ENCODE measurements at regions not wholly inside any gene's neighbourhood (a gene's known extent, or its start where the extent isn't known, plus 50 kb on each side); places are given as distances from the start of the nearest gene placed in this dataset.
"Not testable (repeated sequence)": the region's sequence is repeated elsewhere in the genome, so short reads cannot be mapped to it uniquely, and the experiment has no call there.

GRCh38 chr6:86256615-86257187 lies 614.0 kb upstream of the SYNCRIP start:
- no peak for DNase-seq (ENCODE audit: low spot score)

GRCh38 chr6:86255973-86256372 lies 613.3 kb upstream of the SYNCRIP start:
- no peak for DNase-seq (ENCODE audit: low spot score)

GRCh38 chr6:86251106-86251505 lies 608.4 kb upstream of the SYNCRIP start:
- DNase-seq (ENCODE audit: low spot score) = no peak

- DNase-seq (ENCODE audit: low spot score) = no peak
Measured at GRCh38 chr6:86217906-86218305, 575.2 kb upstream of the SYNCRIP start.

GRCh38 chr6:86215323-86215722 lies 572.6 kb upstream of the SYNCRIP start:
- DNase-seq (ENCODE audit: low spot score) = no peak

GRCh38 chr6:86205980-86206379 lies 563.3 kb upstream of the SYNCRIP start:
- DNase-seq (ENCODE audit: low spot score) = no peak

GRCh38 chr6:86203044-86203443 lies 560.4 kb upstream of the SYNCRIP start:
- no peak for DNase-seq (ENCODE audit: low spot score)

GRCh38 chr6:86193821-86194220 lies 551.1 kb upstream of the SYNCRIP start:
- no peak for DNase-seq (ENCODE audit: low spot score)

GRCh38 chr6:86192123-86192522 lies 549.4 kb upstream of the SYNCRIP start:
- no peak for DNase-seq (ENCODE audit: low spot score)

- DNase-seq (ENCODE audit: low spot score) = not testable (repeated sequence)
Measured at GRCh38 chr6:86175149-86175548, 532.5 kb upstream of the SYNCRIP start.

GRCh38 chr6:86154852-86155251 lies 512.2 kb upstream of the SYNCRIP start:
- DNase-seq (ENCODE audit: low spot score) = no peak

GRCh38 chr6:86153521-86153920 lies 510.8 kb upstream of the SYNCRIP start:
- DNase-seq (ENCODE audit: low spot score) = no peak

- no peak for DNase-seq (ENCODE audit: low spot score)
Measured at GRCh38 chr6:86152546-86152945, 509.9 kb upstream of the SYNCRIP start.

- DNase-seq (ENCODE audit: low spot score) = no peak
Measured at GRCh38 chr6:86148586-86148985, 505.9 kb upstream of the SYNCRIP start.

GRCh38 chr6:86147859-86148258 lies 505.2 kb upstream of the SYNCRIP start:
- no peak for DNase-seq (ENCODE audit: low spot score)

- DNase-seq (ENCODE audit: low spot score) = no peak
Measured at GRCh38 chr6:86147311-86147710, 504.6 kb upstream of the SYNCRIP start.

GRCh38 chr6:86146751-86147150 lies 504.1 kb upstream of the SYNCRIP start:
- not testable (repeated sequence) for DNase-seq (ENCODE audit: low spot score)

GRCh38 chr6:86142326-86142725 lies 499.6 kb upstream of the SYNCRIP start:
- DNase-seq (ENCODE audit: low spot score) = no peak

- no peak for DNase-seq (ENCODE audit: low spot score)
Measured at GRCh38 chr6:86128130-86128814, 485.6 kb upstream of the SYNCRIP start.

GRCh38 chr6:86122086-86122485 lies 479.4 kb upstream of the SYNCRIP start:
- DNase-seq (ENCODE audit: low spot score) = no peak

- no peak for DNase-seq (ENCODE audit: low spot score)
Measured at GRCh38 chr6:86118271-86118670, 475.6 kb upstream of the SYNCRIP start.

GRCh38 chr6:86107985-86108384 lies 465.3 kb upstream of the SYNCRIP start:
- no peak for DNase-seq (ENCODE audit: low spot score)

- no peak for DNase-seq (ENCODE audit: low spot score)
Measured at GRCh38 chr6:86087954-86088353, 445.3 kb upstream of the SYNCRIP start.

- no peak for DNase-seq (ENCODE audit: low spot score)
Measured at GRCh38 chr6:86079938-86080337, 437.3 kb upstream of the SYNCRIP start.

All from globus pallidus (tissue), 1 donor.